CD4-positive, alpha-beta T cell treated with Interleukin-10 for 1 hour (primary cell): ENCODE measurements at regions not wholly inside any gene's neighbourhood (a gene's known extent, or its start where the extent isn't known, plus 50 kb on each side); places are given as distances from the start of the nearest gene placed in this dataset.

Experiments used
- DNase-seq: peaks from one replicate; pipeline ENCODE4 v3.0.0-alpha.2; 2020

DNA sequence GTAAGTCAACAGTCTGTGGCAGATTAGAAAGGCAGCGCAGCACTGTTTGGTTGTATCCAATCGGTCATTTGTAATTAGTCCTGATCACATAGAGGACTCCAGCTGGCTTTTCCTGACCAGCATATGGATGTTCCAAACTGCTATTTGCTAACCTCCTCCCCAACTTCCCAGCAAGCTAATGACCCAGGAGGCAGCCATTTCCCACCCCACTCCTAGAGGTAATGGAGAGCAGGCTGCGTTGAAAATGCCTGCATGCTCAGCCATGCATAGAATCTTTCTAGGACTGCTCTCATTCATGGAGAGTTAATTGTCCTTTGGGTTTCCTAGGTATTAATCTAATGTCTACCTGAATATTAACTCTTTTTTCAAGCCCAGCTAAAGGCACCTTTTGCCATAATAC is 850.6 kb upstream of the WWC1 start:
- no peak for DNase-seq

DNA sequence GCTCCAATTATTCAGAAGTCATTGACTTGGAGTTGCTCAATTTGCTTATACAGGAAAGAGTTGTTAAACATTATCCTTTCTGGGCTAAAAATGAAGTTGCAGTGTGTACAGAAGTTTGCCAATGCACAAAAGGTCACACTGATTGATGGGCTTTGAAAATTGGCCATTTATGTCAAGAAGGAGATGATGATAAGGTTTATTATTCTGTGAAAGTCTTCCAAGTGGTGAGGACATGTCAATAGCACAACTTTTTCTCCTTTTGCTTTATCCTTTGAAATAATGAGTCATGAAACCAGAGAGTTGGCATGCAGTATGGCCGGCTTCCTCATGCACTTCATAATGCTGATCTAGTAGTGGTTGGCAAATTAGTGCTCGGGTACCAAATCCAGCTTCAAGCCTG is 848.5 kb upstream of the WWC1 start:
- DNase-seq, result no peak

DNA sequence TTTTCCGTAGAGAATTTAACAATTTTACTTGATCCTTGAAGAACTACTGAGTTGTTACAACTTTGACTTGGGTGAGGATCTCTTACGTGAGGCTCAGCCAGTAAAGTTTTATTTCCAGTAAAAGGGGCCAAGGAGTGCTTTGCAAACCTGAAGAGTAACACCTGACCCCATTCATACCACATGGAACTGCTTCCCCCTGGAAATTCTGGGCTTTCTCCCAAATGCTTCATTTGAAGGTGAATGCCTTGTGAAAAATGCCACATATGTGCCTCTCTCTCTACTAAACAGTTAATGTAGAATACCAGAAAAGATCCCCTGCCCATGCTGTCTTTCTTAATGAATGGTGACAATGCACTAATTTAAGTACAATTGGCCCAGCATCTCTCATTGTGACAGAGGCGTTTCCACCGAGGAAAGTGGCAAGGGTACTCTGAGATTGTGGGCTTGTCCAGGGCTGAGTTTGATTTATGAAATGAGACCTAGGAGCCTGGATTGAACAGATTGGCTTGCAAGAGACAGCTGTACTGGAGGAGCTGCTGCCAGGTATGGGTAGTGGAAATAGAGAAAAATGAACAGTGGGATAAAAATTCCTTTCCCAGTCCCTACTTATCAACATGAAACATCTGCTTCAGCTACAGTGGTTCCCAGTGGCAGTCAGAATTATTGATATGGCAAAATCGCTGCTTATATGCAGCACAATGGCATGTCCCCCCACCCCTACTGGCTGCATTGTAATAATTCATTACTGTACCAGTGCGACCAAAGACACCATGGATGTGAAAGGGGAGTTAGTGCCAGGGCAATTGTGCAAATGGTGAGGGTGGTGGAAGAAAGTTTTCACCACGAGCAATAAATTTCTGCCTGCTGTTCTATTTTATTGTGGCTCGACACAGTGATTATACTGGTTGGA is 843.7 kb upstream of the WWC1 start:
- no peak for DNase-seq

DNA sequence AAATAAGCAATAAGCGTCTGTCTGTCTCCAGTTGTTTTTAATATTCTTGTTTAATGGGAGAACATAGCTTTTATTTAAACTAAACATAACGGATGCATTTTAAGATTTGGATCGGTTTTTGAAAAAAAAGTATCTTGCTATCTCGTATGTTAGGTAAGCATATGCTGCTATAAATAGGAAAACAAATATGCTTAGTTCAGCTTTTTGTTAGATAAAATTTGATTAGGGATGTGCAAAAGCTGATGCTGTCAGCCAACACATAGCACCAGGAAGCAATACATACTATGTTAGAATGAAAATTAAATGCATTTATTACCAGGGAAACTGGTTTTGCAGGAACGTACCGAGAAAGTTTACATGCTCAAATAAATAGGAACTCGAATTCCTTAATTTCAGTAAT is 843.1 kb upstream of the WWC1 start:
- no peak for DNase-seq

DNA sequence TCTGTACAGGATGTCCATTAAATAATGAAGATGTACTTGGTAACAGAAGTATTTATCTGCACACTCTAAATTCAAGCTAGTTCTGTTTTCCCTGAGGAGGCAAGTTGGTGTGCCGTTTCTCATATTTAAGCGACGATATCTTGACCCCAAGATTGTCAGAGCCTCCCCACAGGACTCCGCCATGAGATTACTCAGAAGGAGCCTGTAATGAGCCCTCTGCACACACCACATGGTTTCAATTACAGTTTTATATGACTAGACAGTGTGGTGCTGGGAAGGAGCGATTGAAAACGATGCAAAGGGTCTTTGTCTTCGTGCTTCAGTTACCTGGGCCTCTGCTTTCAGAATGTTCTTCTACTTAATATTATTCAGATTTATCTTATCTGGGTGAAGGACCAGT is 840.4 kb upstream of the WWC1 start:
- DNase-seq, result no peak

DNA sequence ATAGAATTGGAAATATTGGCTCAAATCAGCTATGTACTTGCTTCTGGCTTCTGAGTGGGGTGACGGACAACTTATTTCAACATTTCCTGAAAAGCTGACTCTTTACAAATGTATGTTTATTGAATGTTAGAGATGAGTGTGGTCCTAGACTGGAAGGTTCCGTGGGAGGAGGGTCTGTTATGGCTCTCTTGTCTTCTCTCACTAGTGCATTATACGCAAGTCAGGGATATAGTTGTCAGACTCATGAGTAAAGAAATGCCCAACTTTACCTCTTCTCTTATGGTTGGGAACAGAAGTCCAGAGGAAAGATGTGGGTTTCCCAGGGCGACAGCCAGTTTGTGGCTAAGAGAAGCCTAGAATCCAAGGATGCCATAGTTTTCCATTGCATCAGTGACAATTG is 839.3 kb upstream of the WWC1 start:
- no peak for DNase-seq

DNA sequence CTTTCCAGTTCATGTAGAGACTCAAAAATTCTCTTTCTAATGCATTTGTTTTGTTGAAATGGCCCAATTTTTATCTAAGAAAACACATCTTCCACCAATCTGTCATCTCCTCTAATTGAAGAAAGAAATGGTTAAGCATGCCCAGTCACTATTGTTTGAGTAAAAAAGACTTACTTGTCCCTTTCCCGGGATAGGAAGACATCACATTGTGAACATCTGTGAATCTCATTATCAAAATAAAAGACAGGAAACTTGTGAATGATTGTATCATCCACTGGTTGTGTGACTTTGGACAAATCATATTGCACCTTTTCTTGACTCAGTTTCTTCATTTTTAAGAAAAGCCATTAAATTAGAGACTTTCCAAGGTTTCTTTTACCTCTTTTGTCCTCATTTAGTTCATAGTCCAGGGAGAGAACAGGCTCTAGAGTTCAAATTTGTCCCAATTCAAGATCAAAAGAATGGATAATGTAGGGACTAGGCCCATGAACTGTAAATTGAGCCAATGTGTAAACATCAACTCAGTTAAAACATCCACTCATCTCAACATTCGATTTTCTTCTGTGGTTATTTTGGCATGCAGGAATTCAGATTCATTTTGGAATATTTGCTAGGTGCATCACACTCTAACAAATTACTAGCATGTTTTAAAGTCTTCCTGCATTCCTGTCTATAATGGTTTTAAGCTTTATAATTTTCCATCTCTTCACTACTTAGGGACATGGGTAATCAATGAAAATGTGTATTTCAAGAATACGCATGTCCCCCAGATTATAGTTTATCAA is 838.0 kb upstream of the WWC1 start:
- no peak for DNase-seq

DNA sequence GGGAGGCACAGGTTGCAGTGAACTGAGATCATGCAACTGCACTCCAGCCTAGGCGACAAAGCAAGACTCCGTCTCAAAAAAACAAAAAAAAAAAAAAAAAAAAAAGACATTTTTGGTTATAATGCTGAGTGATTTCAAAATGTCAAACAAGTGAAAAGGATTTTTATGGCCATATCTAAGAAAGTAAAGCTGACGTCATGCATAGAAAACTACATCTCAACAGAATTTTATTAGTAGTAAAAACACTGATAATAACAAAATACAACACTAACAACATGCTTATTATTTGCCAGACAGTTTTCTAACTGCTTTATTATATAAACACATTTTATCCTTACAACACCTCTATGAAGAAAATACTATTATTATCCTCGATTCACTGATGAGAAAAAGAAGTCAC is 833.0 kb upstream of the WWC1 start:
- no peak for DNase-seq

DNA sequence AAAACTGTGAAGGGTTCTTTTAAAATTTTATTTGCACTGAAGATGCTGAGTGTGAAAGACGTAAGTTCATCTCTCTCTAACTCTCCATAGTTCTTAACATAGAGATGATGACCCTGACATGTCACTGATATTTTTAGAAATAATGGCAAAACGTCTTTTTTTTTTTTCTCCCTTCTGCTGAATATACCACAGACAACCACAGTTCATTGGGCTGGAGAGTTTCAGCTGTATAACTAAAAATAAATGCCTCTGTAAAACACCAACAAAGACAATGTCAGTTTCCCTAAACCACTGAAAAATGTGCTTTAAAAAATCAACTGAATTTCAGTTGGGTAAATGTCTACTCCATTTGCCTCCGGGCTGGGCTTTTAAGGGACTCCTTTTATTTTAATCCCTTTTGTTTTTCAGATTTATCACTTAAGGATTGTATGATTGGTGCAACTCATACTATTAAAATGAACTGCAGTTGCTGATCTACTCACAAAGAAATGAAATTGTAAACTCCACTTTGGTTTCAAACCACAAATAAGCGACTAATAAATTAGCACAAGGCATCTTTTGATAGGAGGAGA is 830.9 kb upstream of the WWC1 start:
- DNase-seq, result no peak

DNA sequence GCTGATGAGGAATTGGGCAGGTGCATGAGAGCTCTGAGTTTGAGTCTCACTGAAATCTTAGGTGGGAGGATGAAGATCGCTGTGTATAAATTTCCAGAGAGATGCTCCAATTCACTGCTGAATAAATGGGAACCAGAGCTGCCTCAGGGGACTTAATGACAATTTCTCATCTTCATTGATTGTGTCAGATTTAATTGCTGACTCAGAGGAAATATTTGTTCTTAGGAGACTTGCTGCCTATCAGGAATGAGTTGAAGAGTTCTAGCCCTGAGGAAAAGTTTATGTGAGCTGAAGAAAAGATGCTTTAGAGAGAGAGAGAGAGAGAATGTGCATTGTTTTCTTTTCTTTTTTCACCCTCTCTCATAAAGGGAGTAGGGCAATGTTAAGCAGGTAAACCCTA is 827.5 kb upstream of the WWC1 start:
- no peak for DNase-seq

DNA sequence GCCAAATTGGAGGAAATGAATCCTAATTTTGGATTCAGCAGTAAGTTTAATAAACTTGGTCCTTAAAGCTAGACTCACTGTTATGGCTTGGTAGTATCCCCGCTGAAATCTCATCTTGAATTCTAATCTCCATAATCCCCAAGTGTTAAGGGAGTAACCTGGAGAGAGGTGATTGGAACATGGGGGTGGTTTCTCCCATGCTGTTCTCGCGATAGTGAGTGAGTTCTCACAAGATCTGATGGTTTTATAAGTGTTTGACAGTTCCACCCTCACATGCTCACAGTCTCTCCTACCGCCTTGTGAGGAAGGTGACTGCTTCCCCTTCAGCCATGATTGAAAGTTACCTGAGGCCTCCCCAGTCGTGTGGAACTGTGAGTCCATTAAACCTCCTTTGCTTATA is 824.5 kb upstream of the WWC1 start:
- DNase-seq, result no peak

DNA sequence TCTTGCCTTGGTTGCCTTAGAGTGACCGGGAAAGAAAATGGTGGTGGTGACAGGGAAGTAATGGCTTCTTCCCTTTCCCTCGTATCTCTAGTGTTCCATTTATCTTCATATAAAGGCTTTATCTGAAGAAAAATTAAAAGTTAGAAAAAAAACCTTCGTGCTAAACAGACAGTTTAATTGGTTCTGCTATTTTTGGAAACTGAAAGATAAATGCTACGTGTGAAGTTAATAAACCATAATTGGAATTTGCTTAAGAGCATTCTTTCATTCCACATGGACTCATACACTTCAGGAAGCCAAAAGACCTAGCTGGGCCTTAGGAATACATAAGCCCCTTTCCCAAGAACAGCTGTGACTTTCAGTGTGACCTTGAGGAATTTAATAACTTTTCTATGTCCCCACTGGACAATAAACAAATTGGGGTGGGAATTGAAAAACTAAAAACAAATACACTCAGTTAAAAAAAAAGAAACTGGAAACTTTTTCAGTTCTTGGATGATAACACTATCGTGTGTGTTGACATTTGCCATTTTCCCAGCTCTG is 818.8 kb upstream of the WWC1 start:
- no peak for DNase-seq

DNA sequence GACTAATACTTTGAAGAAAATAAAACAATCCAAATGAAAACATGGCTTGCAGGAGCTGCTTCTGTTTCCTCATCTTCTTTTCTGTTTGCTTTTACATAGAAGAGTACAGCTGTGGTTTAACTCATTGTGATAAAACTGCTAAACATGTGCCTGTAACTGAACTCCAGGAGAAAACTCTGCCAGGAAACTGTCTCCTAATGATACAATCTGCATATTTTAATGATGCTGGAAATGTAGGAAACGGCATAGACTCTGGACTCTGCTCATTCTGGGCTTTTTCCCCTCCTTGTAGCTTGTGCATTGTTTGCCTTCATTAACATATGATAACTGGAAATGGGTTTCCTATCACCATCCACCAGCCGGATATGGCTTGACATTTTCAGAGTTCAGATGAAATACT is 813.3 kb upstream of the WWC1 start:
- DNase-seq, result no peak

DNA sequence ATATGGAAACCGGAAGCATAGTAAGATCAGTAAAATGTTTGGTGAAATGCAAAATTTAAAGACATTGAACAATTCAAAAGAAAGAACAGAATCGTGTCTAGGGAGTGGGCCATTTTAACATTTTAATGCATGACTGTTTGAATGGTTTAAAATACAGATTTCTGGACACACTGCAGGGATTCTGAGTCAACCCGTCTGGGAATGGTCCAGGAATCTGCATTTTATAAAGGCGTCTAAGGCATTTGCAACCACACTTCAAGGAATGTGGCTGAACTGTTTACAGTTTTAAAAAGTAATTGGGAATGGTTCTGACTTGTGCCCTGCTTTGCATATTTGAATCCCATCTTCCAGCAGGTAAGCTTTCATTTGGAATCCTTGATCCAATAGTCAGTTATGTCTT is 811.7 kb upstream of the WWC1 start:
- no peak for DNase-seq

DNA sequence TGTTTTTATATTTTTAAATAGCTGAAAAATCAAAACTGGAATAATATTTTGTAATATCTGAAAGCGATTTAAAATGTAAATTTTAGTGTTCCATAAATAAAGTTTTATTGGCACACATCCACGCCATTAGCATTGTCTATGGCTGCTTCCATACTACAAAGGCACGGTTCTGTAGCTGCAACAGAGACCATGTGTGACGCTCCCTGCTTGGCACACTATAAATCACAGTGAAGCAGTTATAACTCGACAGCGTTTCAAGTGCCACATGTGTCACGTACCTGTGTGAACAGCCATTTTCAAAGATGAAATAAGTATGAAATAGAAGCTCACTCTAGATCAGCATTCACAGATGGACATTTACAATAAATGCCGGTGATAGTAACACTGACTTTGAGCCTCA is 810.1 kb upstream of the WWC1 start:
- no peak for DNase-seq

DNA sequence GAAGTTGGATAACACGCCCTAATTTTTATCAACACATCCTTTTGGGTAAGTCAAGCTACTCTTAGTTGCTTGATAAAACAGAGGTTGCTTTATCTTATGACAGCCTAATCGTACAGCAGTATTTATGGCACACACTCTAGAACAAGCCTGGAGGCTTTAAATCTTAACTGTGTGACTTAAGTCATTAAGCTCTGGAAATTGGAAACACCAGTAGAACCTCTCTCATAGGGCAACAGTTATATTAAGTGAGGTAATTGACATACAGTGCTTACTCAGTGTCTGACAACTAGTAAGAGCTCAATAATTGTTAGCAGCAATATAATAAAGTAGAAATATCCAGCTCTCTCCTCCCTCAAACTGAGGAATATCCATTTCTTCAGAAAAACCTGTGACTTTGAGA is 808.9 kb upstream of the WWC1 start:
- no peak for DNase-seq

DNA sequence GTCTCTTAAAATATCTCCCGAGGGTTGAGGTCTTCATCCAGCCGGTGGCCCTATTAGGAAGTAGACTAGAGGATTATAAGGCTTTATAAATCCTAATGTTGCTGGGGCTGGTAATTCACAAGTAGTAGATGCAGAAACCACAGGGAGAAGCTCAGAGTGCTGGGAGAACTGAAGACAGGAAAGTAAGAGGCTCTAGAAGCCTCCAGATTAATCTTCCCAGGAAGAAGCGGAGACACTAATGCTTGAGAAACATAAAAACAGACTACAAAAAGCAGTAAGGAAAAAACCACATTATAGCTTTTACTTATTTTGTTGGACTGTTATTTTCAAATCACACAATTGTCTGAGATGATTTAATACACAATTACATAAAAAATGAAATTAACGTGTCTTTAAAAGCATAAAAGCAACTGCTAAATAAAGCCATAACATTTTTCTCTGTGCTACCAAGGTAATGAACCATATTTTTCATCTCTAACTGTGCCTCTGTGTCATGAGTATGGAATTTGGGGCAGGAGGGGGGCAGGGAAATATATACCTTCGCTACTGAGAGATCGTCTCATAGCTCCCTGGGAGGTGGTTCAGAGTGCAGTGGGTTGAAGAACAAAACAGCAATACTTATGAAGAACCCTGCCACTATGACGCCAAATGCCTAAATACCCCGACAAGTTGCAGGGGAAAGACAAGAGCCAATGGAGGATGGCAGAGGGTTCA is 806.2 kb upstream of the WWC1 start:
- no peak for DNase-seq

DNA sequence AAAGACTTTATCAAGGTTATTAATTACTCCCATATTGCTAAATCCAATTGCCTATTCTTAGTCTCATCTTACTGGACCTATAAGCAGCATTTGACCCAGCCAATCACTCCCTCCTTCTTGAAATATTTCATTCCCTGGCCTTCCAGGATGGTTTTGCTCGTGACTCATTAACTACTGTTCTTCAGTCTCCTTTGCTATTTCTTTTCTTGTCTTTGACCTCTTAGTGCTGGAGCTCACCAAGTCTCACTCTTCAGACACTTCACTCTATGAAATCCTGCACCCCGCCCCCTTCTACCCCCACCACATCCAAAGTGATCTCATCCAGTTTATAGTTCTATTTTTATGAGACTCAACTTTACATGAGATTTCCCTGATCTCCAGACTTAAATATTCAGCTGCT is 803.1 kb upstream of the WWC1 start:
- no peak for DNase-seq

DNA sequence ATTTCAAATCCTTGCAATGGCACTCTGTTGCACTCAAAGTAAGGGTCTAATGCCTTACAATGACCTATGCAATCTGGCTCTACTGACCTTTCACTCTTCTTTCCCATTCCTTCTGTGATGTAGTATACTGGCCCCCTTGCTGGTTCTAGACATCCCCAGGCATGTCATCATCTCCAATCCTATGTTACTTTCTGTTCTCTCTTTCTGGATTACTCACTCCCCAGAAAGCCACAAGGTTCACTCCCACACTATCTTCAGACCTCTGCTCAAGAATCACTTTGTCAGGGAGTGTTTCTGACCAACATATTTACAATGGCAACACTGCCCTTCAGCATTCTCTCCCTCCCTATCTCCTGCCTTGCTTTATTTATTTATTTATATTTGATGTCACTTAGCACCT is 802.2 kb upstream of the WWC1 start:
- DNase-seq, result no peak

DNA sequence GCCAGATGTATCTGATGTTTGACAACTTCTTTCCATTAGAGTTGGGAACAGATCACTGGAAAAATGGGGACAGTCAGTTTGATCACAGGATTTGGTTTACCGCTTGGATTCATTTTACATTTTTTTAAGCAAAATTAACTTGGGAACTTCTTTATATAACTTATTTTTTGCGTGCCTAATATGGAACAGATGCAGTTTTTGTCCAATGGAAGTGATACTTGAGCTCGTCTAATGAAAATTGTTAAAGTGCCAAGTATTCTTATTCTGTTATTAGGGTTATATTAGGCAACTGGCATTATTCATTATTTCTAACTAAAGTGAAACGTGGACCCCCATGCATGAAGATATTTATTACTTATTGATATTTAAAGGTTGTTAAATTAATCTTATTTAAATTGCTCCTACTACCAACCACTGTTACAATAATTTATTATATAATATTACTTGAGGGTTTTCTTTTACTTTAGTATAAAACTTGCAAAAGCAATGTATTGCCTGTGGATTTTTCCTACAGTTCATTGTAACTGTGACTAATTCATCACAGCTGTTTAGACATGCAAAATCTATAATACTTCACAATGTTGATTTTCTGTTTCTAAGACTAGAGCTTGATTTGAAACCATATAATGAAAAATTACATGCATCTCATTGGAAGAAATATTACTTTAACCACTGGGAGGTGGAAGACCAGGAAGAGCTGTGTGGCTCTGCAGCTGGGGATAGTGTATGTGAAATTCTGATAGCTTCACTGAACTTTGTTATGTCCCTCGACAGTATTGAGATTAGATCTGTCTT is 787.3 kb upstream of the WWC1 start:
- DNase-seq, result no peak

DNA sequence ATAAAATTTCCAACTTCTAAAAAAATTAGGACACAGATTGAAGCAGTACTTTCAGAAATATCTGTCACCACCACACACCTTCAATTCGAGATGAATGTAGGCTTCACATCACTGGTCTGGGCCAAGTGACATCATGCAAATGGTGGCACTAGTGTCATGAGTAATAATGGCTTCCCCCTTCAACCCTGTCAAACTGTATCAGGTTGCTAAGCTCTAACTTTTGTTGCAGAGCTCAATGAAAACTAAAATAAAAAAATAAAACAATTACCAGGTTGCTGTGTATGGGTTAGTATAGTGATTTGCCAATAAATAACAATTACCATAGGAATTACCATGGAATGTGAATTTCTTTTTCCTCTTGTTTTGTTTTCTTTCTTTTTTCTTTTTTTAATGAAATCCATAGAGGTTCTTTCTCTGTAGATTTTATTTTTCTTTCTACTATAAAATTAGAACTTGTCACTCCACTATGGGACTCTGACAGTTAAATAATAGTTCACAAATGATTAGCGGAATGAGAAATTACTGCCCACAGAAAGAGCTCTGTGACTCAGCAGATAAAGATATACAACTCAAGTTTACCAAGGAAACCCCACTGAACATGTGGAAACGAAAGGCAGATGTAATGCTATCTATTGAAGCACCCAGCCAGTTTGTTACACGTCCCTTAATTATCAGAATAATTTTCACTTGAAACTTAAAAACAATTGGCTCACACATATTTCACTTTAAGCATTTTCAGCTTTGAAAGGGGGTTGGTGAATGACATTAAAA is 783.8 kb upstream of the WWC1 start:
- DNase-seq, result no peak
